BLaER1 (cell line): ENCODE measurements at regions not wholly inside any gene's neighbourhood (a gene's known extent, or its start where the extent isn't known, plus 50 kb on each side); places are given as distances from the start of the nearest gene placed in this dataset.
"Not testable (repeated sequence)": the region's sequence is repeated elsewhere in the genome, so short reads cannot be mapped to it uniquely, and the experiment has no call there.

Experiments used
- H3K27ac ChIP-seq: shearing (Covaris generic); formaldehyde crosslinking; 2 replicates; pipeline ENCODE4 v1.8.1; 2022
- H3K27me3 ChIP-seq: shearing (Covaris generic); formaldehyde crosslinking; 2 replicates; pipeline ENCODE4 v1.8.1; 2022
- H3K36me3 ChIP-seq: shearing (Covaris generic); formaldehyde crosslinking; 2 replicates; pipeline ENCODE4 v1.8.1; 2022
- H3K4me1 ChIP-seq: shearing (Covaris generic); formaldehyde crosslinking; 2 replicates; pipeline ENCODE4 v1.8.1; 2022
- H3K4me2 ChIP-seq: shearing (Covaris generic); formaldehyde crosslinking; 2 replicates; pipeline ENCODE4 v1.8.1; 2022
- H3K4me3 ChIP-seq: shearing (Covaris generic); formaldehyde crosslinking; 2 replicates; pipeline ENCODE4 v1.8.1; 2022
- H3K9ac ChIP-seq: shearing (Covaris generic); formaldehyde crosslinking; 2 replicates; pipeline ENCODE4 v1.8.1; 2022
- H3K9me3 ChIP-seq: shearing (Covaris generic); formaldehyde crosslinking; 2 replicates; pipeline ENCODE4 v1.8.1; 2022
- H4K20me1 ChIP-seq: shearing (Covaris generic); formaldehyde crosslinking; 2 replicates; pipeline ENCODE4 v1.8.1; 2022
- Cebpa-rat ChIP-seq: shearing (Covaris generic); IDR thresholded peaks from 2 replicates; pipeline ENCODE4 v1.8.1; 2022

DNA sequence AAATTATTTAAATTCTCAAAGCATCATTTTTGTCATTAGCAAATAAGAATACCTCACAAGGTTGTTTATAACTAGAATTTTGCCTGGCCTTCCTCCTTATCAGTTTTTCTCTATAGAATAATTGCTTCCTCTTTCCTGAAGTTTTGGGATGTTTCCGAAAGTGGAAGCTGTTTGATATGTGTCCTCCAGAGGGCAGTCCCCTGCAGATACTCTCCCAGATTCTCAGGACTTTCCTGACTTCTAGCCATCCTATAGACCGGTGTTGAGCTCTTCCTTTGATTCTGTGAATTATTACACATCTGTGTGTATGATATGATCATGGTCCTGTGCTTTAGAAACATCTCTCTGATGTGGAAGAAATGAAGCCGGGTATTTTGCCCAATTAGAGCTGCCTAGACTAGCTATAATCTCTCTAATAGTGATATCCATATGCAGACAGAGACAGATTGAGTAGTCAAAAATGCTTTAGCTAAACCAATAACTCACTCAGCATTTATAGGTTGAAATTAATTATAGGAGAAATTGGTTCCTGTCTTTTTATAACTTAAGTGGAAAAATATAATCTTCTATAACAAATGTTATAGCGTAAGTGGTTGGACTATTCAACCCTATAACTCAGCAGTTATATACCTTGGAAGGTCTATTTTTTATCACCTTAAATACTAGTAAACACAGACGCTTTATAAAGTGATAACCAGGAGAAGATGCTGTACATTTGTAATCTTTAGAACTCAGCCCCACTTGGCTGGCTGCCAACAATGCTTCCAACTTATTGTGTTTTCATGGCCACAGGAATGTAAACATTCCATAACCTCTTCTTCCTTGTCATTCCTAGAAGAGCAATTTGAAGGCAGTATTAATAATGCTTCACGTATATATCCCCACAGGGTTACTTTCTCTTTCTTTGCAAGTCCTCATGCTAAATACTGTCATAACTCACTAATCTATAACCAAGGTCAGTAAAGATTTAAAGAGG, 201.0 kb upstream of the RXFP2 start:
- no peaks in the 10 kb centered on the region for H3K27me3 ChIP-seq
- no peak overlapping the region for H3K4me3 ChIP-seq
- no peak overlapping the region for H3K4me2 ChIP-seq
- no peaks in the 10 kb centered on the region for H3K4me1 ChIP-seq
- TF ChIP-seq Cebpa-rat, result no peak
- H3K9me3 ChIP-seq, result no peaks in the 10 kb centered on the region
- no peaks in the 10 kb centered on the region for H3K36me3 ChIP-seq
- no peak overlapping the region for H3K27ac ChIP-seq
- no peak overlapping the region for H3K9ac ChIP-seq
- no peaks in the 10 kb centered on the region for H4K20me1 ChIP-seq

DNA sequence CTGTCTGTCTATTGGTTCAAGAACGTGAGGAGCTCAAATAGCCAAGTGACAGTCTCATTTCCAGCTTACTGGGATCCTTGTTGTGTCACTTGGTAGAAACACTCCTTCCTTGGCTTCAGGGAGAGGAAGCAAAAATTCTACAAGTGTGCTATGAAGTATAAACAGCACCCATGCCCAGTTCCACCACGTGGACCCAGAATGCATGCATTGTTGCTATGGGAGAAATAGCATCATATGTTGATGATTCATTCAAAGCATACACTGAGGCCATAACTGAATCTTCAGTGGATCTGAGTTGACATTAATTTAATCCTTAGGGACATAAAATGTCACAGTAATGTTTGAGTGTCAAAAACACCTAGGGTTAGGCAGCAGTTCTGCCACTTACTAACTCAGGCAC, 199.0 kb upstream of the RXFP2 start:
- Histone ChIP-seq H3K9me3 (no peaks in the 10 kb centered on the region), H4K20me1 (no peaks in the 10 kb centered on the region), H3K4me2 (no peak overlapping the region), H3K4me1 (no peaks in the 10 kb centered on the region), H3K27me3 (no peaks in the 10 kb centered on the region), H3K4me3 (no peak overlapping the region), H3K9ac (no peak overlapping the region), H3K27ac (no peak overlapping the region), H3K36me3 (no peaks in the 10 kb centered on the region)
- TF ChIP-seq Cebpa-rat, result no peak

DNA sequence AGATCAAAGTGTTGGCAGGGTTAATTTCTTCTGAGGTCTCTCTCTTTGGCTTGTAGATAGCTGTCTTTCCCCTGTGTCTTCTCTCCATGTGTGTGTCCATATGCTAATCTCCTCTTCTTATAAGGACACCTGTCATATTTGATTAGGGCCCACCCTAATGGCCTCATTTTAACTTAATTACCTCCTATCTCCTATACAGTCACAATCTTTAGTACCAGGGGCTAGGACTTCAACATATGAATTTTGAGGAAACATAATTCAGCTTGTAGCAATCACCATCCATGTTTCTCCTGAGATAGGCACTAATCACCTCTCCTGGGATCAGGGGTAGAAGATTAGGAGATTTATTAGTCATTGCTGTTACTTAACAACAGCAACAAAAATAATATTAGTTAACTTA, 196.1 kb upstream of the RXFP2 start:
- Histone ChIP-seq H3K4me1 (no peaks in the 10 kb centered on the region), H3K9ac (no peak overlapping the region), H4K20me1 (no peaks in the 10 kb centered on the region), H3K36me3 (no peaks in the 10 kb centered on the region), H3K4me2 (no peak overlapping the region), H3K27me3 (no peaks in the 10 kb centered on the region), H3K9me3 (no peaks in the 10 kb centered on the region), H3K27ac (no peak overlapping the region), H3K4me3 (no peak overlapping the region)
- no peak for TF ChIP-seq Cebpa-rat

DNA sequence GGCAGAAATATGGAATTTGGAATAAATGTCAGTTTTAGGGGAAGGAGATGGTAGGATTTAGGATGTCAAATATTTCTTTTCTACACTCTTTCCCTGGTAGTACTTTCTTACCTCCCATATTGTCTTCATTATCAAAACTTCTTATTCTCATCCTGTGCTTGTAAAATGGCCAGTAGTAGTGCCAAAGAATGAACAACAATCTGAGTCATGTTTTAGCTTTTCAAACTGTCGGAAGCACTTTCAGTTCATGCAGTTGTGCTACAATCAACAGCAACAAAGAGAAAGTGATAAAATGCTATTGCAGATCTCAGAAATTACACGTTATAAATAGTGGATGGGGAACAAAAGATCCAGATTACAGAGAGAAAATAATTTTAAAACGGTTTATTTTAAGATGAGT, 193.7 kb upstream of the RXFP2 start:
- no peaks in the 10 kb centered on the region for H4K20me1 ChIP-seq
- H3K4me1 ChIP-seq, result no peaks in the 10 kb centered on the region
- TF ChIP-seq Cebpa-rat, result no peak
- no peaks in the 10 kb centered on the region for H3K27me3 ChIP-seq
- H3K4me3 ChIP-seq, result no peak overlapping the region
- H3K27ac ChIP-seq, result no peak overlapping the region
- no peak overlapping the region for H3K9ac ChIP-seq
- no peaks in the 10 kb centered on the region for H3K9me3 ChIP-seq
- no peak overlapping the region for H3K4me2 ChIP-seq
- H3K36me3 ChIP-seq, result no peaks in the 10 kb centered on the region

DNA sequence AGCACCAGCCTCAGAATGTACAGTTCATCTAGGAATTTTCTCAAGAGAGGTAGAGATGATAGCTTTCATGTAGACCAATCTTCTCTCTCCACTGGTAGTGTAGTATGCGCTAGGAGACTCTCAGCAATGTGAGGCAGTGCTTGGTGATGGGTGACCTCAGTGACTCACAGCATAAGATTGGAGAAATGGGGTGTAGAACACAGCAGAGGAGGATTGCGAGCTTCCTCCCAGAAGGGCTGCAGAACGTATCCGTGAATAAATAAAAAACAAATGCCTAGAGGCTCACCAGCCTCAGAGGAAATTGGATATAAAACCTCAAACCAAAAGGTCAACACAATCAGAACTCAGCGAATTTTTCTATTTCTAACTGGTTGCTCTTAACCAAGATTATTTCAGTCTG, 182.9 kb upstream of the RXFP2 start:
- no peak for TF ChIP-seq Cebpa-rat
- Histone ChIP-seq H4K20me1 (no peaks in the 10 kb centered on the region), H3K9ac (no peak overlapping the region), H3K4me2 (no peak overlapping the region), H3K27ac (no peak overlapping the region), H3K9me3 (no peaks in the 10 kb centered on the region), H3K27me3 (no peaks in the 10 kb centered on the region), H3K4me3 (no peak overlapping the region), H3K4me1 (no peaks in the 10 kb centered on the region), H3K36me3 (no peaks in the 10 kb centered on the region)

DNA sequence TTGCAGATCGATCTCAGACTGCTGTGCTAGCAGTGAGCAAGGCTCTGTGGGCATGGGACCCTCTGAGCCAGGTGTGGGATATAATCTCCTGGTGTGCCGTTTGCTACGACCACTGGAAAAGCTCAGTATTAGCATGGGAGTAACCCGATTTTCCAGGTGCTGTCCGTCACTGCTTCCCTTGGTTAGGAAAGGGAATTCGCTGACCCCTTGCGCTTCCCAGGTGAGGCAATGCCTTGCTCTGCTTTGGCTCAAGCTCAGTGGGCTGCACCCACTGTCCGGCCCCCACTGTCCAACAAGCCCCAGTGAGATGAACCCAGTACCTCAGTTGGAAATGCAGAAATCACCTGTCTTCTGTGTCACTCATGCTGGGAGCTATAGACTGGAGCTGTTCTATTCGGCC, 155.1 kb upstream of the RXFP2 start:
- not testable (repeated sequence) for H3K4me2 ChIP-seq, H4K20me1 ChIP-seq, H3K36me3 ChIP-seq, H3K9ac ChIP-seq, H3K27ac ChIP-seq, H3K27me3 ChIP-seq, H3K4me3 ChIP-seq, H3K4me1 ChIP-seq
- H3K9me3 ChIP-seq, result peaks cover 13% of the 10 kb centered on the region

DNA sequence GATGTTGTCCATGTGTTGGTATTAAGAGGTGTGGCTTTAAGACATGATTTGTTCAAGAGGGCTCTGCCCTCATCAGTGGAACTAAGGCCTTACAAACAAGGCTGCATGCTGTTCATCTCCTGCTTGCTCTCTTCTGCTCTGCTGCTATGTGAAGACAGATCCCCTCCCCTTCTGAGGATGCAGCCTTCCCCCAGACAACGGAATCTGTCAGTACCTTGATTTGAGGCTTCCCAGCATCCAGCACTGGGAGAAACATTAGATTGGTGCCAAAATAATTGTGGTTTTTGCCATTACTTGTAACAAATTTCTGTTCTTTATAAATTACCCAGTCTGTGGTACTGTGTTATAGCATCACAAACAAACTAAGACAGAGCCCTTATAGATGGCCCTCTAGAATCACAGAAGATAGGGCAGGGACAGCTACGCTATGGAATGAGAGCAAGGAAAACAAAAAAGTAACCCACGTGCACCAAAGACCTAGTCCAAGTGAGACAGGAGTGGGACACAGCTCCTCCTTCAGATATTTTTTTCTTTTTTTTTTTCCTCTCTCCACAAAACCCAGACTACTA, 151.5 kb upstream of the RXFP2 start:
- no peak overlapping the region for H3K4me3 ChIP-seq
- H3K36me3 ChIP-seq, result no peaks in the 10 kb centered on the region
- no peak for TF ChIP-seq Cebpa-rat
- no peaks in the 10 kb centered on the region for H4K20me1 ChIP-seq
- peaks cover 13% of the 10 kb centered on the region for H3K9me3 ChIP-seq
- H3K27me3 ChIP-seq, result no peaks in the 10 kb centered on the region
- no peak overlapping the region for H3K4me2 ChIP-seq
- H3K4me1 ChIP-seq, result no peaks in the 10 kb centered on the region
- no peak overlapping the region for H3K9ac ChIP-seq
- H3K27ac ChIP-seq, result no peak overlapping the region

DNA sequence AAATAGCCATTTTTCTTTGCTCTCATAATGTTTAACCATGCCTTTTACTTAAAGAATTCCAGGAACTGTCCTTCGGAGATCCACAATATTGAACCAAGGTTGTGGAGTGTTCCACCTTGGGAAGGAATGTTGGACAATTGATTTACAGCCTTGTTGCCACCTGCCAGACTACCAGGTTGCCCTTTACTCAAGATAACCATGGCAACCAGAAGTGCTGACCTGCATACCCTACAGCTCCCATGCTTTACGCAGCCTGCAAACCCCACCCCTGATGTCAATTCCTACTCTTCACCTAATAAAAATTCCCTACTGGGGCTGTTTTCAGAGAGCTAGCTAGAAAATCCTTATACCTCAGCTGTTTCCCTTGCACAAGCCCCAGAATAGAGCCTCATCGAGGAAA, 151.0 kb upstream of the RXFP2 start:
- H3K4me3 ChIP-seq, result no peak overlapping the region
- H3K9ac ChIP-seq, result no peak overlapping the region
- no peaks in the 10 kb centered on the region for H3K27me3 ChIP-seq
- no peaks in the 10 kb centered on the region for H3K4me1 ChIP-seq
- peaks cover 13% of the 10 kb centered on the region for H3K9me3 ChIP-seq
- H3K36me3 ChIP-seq, result no peaks in the 10 kb centered on the region
- no peak overlapping the region for H3K27ac ChIP-seq
- no peaks in the 10 kb centered on the region for H4K20me1 ChIP-seq
- no peak for TF ChIP-seq Cebpa-rat
- no peak overlapping the region for H3K4me2 ChIP-seq

DNA sequence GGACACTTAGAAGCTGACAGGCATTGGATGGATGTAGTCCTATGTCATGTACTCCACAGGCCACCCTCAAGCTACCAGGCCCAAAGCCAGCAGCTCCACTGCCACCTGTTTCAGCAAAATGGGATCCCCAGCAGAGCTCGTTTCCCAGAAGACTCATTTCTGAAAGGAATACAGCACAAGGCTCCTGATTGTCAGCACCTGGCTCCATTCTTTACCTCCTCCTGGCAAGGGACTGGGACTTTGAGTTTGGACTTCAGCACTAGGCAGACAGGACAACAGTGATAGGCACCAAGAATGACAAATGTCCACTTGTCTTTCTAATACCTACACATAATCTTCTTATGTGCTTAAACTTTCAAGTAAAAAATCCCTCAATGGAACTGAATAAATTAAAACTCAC, 150.4 kb upstream of the RXFP2 start:
- Histone ChIP-seq H3K9ac (no peak overlapping the region), H3K4me1 (no peaks in the 10 kb centered on the region), H3K4me2 (no peak overlapping the region), H3K36me3 (no peaks in the 10 kb centered on the region), H3K9me3 (peaks cover 11% of the 10 kb centered on the region), H4K20me1 (no peaks in the 10 kb centered on the region), H3K27ac (no peak overlapping the region), H3K4me3 (no peak overlapping the region), H3K27me3 (no peaks in the 10 kb centered on the region)
- TF ChIP-seq Cebpa-rat, result no peak

DNA sequence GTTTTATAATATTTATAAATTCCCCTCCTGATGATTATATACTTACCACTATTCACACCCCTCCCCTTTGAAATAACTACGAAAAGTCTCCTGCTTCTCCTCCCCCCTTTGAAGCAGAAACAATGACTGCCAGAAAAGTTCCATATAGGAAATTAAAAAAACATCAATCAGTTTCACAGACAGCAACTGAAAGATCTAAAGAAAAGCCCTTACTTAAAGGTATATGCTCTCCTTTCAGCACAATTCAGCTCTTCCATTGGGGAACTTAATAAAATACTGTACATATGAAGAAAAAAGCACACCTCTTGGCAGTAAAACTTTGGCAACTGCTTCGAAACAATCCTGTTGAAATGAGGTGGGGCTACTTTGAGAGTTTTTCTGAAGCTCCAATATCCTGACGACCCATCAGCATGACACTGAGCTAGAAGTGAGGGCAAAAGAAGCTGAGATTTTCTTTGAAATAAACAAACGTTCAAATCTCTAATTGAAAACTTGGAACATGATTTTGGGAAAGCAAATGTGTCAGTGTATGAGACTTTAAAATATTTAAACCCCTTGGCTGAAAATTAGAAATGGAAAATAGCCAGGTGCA, 147.6 kb upstream of the RXFP2 start:
- no peak overlapping the region for H3K4me3 ChIP-seq
- no peaks in the 10 kb centered on the region for H3K9me3 ChIP-seq
- no peak overlapping the region for H3K4me2 ChIP-seq
- no peak overlapping the region for H3K9ac ChIP-seq
- TF ChIP-seq Cebpa-rat, result no peak
- H3K27ac ChIP-seq, result no peak overlapping the region
- no peaks in the 10 kb centered on the region for H3K27me3 ChIP-seq
- H3K4me1 ChIP-seq, result no peaks in the 10 kb centered on the region
- H3K36me3 ChIP-seq, result no peaks in the 10 kb centered on the region
- no peaks in the 10 kb centered on the region for H4K20me1 ChIP-seq
